ENCODE measurements at regions not wholly inside any gene's neighbourhood (a gene's known extent, or its start where the extent isn't known, plus 50 kb on each side); places are given as distances from the start of the nearest gene placed in this dataset.

GRCh38 chr17:71004413-71004812 is 835.1 kb downstream of the KCNJ2 start:
- Mint-ChIP-seq H3K4me1 (ENCODE audit: low read depth, unreplicated experiment) (no peaks in the 10 kb centered on the region), H3K27ac (ENCODE audit: unreplicated experiment) (no peak overlapping the region), H3K9me3 (ENCODE audit: unreplicated experiment) (no peaks in the 10 kb centered on the region), H3K27me3 (ENCODE audit: unreplicated experiment) (peaks cover 2% of the 10 kb centered on the region), H3K36me3 (ENCODE audit: unreplicated experiment) (no peaks in the 10 kb centered on the region), H3K4me3 (ENCODE audit: unreplicated experiment) (no peak overlapping the region)
- no peak for TF ChIP-seq CTCF (IDR thresholded peaks at IDR 0.05; ENCODE audit: partially characterized antibody, unreplicated experiment)
- no peak for DNase-seq

GRCh38 chr17:71011391-71011790 is 842.1 kb downstream of the KCNJ2 start:
- no peak for DNase-seq
- H3K9me3 Mint-ChIP-seq (ENCODE audit: unreplicated experiment) = no peaks in the 10 kb centered on the region
- peaks cover 4% of the 10 kb centered on the region for H3K36me3 Mint-ChIP-seq (ENCODE audit: unreplicated experiment)
- no peak for TF ChIP-seq CTCF (IDR thresholded peaks at IDR 0.05; ENCODE audit: partially characterized antibody, unreplicated experiment)
- H3K4me1 Mint-ChIP-seq (ENCODE audit: low read depth, unreplicated experiment) = no peaks in the 10 kb centered on the region
- H3K4me3 Mint-ChIP-seq (ENCODE audit: unreplicated experiment) = no peak overlapping the region
- no peak overlapping the region for H3K27ac Mint-ChIP-seq (ENCODE audit: unreplicated experiment)
- H3K27me3 Mint-ChIP-seq (ENCODE audit: unreplicated experiment) = no peaks in the 10 kb centered on the region

GRCh38 chr17:71019699-71020098 is 850.4 kb downstream of the KCNJ2 start:
- DNase-seq = no peak
- no peaks in the 10 kb centered on the region for H3K36me3 Mint-ChIP-seq (ENCODE audit: unreplicated experiment)

GRCh38 chr17:71022758-71023157 is 853.4 kb downstream of the KCNJ2 start:
- Mint-ChIP-seq H3K36me3 (ENCODE audit: unreplicated experiment) (no peaks in the 10 kb centered on the region), H3K27me3 (ENCODE audit: unreplicated experiment) (no peaks in the 10 kb centered on the region), H3K27ac (ENCODE audit: unreplicated experiment) (no peak overlapping the region), H3K4me1 (ENCODE audit: low read depth, unreplicated experiment) (peaks cover 2% of the 10 kb centered on the region), H3K4me3 (ENCODE audit: unreplicated experiment) (no peak overlapping the region), H3K9me3 (ENCODE audit: unreplicated experiment) (peaks cover 7% of the 10 kb centered on the region)
- no peak for TF ChIP-seq CTCF (IDR thresholded peaks at IDR 0.05; ENCODE audit: partially characterized antibody, unreplicated experiment)
- DNase-seq = no peak

More at GRCh38 chr17:71019699-71020098, 850.4 kb downstream of the KCNJ2 start:
- Mint-ChIP-seq H3K27ac (ENCODE audit: unreplicated experiment) (no peak overlapping the region), H3K27me3 (ENCODE audit: unreplicated experiment) (no peaks in the 10 kb centered on the region), H3K4me3 (ENCODE audit: unreplicated experiment) (no peak overlapping the region), H3K9me3 (ENCODE audit: unreplicated experiment) (peaks cover 7% of the 10 kb centered on the region), H3K4me1 (ENCODE audit: low read depth, unreplicated experiment) (peaks cover 2% of the 10 kb centered on the region)
- no peak for TF ChIP-seq CTCF (IDR thresholded peaks at IDR 0.05; ENCODE audit: partially characterized antibody, unreplicated experiment)

GRCh38 chr17:71023249-71024030 is 854.1 kb downstream of the KCNJ2 start:
- H3K27ac Mint-ChIP-seq (ENCODE audit: unreplicated experiment) = peak overlapping the region; percentile 59
- no peak for TF ChIP-seq CTCF (IDR thresholded peaks at IDR 0.05; ENCODE audit: partially characterized antibody, unreplicated experiment)
- peaks cover 7% of the 10 kb centered on the region for H3K9me3 Mint-ChIP-seq (ENCODE audit: unreplicated experiment)
- no peaks in the 10 kb centered on the region for H3K27me3 Mint-ChIP-seq (ENCODE audit: unreplicated experiment)
- H3K4me3 Mint-ChIP-seq (ENCODE audit: unreplicated experiment) = no peak overlapping the region
- peak; percentile 91 for DNase-seq
- peaks cover 2% of the 10 kb centered on the region for H3K4me1 Mint-ChIP-seq (ENCODE audit: low read depth, unreplicated experiment)
- H3K36me3 Mint-ChIP-seq (ENCODE audit: unreplicated experiment) = no peaks in the 10 kb centered on the region

Data from glutamatergic neuron (in vitro differentiated cells).